GM21737 (cell line): ENCODE measurements at regions not wholly inside any gene's neighbourhood (a gene's known extent, or its start where the extent isn't known, plus 50 kb on each side); places are given as distances from the start of the nearest gene placed in this dataset.
"Not testable (repeated sequence)": the region's sequence is repeated elsewhere in the genome, so short reads cannot be mapped to it uniquely, and the experiment has no call there.

Source experiments
- ATAC-seq: cut with Tn5 transposase; IDR thresholded peaks from one replicate; pipeline ENCODE4 v1.9.1; 2021; ENCODE audit warnings: mild to moderate bottlenecking, moderate library complexity; ENCODE audit not compliant: unreplicated experiment

DNA sequence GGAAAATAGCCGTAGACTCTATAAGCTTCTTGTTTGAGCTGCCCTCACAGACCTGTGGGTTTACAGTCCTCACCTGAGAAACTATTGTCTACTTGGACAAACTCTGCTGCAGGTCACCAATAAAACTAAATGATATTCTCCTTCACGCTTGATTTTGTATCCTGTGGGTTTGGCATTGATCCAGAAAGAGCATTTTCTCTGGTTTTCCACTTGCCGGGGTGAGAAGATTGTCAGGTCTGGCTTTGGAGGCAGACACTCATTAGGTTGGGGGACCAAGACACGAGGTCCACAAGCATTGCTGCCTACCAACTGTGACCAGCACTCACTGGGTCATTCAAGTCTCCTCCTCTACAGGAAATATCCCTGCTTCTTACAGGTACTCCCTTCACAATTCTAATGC lies 68.5 kb downstream of the CDC14C start:
- ATAC-seq = no peak

GRCh38 chr7:49001610-49002033 lies 77.3 kb downstream of the CDC14C start:
- ATAC-seq = peak; percentile 98

DNA sequence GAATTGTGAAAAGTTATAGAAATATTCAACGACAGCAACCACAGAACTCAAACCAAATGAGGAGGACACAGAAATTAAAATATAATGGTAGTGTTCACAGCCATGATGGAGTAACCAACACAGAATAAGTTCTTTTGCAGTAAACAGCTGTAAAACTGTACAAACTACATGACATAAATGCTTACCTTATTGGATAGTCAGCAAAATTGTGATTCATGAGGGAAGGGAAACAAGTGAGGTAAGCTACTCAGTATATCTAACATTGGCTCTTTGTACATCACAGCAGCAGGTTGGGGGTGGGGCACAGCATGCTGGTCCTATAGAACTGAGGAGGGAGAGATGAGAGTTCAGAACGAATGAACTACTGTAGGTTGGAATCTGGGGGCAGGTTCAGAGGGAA lies 86.4 kb downstream of the CDC14C start:
- no peak for ATAC-seq

- no peak for ATAC-seq
Observed at GRCh38 chr7:49014870-49015269, 90.5 kb downstream of the CDC14C start.

DNA sequence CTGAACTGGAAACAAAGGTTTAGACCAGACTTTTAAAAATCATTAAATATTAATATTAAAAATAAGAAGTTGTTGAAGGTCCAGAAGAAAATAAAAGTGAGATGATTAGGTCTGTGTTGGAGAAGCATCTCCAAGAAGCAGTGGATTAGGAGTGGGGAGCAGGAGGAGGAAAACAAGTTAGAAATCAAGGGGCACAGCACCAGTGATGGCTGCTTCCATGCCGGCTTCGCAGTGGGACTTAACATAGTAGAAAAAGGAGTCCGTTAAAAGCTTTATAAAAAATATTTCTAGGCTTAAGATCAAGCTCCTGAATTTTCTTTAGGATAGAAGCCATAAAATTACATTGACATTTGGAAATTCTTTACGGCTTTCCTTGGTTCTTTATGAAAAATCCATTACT lies 95.8 kb downstream of the CDC14C start:
- ATAC-seq = no peak

- no peak for ATAC-seq
Observed at GRCh38 chr7:49022448-49022847, 98.1 kb downstream of the CDC14C start.

DNA sequence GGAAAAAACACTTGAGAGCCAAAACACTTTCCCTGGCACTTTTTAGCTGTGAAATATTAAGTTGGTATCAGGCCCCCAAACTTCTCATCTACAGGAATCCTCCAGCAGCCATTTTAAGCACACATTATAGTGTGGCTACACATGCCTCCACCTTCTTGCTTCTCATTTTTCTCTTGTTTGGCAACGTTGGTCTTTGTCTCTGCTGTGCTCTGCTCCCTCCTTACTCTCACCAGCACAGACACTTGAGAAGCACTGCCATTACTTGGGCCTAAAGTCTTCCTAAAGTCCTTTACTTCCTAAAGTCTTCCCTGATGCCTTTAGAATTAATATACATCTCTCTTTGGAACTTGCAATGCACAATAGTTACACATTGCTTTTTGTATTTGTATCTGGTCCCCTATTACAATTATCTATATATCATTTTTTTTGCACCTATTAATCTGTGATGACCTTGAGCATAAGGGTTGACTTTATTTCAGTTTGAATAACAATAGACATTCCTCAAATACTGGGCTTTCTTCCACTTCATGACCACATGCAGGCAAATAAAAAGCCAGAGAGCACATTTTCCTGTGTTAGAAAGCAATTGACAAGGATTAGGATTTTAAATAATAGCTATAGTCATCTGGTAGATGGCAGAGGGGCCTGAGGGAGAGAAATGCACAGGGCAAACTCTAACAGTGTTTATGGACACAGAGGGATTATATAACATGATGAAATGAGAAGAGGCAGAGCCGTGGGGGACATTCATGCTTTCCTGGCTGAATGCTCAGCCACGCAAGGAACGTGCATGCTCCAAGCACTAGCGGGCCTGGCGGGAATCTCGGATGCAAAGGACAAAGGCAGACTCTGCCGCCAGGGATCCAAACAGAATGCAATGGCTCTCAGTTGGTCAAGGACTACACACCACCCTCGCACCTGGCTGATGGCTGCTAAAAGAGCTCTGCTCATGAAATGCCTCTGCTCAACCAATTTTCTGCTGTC lies 99.3 kb downstream of the CDC14C start:
- no peak for ATAC-seq

DNA sequence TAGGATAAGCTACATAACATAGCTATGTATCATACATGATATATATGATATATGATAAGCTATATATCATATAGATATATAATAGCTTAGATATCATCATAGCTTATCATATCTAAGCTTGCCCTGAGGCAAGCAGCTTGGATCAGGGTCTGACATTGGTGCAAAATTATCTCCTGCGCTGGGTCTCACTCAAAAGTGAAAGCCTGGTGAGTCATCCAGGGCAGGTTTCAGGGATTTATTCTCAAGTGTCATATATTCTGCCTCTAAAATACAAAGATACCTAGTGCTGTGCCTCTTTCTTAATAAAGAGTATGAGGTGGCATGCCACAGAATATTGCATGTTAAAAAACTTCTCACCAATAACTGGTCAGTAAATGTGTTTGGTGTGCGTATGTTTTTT lies 105.9 kb downstream of the CDC14C start:
- no peak for ATAC-seq

- not testable (repeated sequence) for ATAC-seq
Observed at GRCh38 chr7:49033140-49033539, 108.8 kb downstream of the CDC14C start.

DNA sequence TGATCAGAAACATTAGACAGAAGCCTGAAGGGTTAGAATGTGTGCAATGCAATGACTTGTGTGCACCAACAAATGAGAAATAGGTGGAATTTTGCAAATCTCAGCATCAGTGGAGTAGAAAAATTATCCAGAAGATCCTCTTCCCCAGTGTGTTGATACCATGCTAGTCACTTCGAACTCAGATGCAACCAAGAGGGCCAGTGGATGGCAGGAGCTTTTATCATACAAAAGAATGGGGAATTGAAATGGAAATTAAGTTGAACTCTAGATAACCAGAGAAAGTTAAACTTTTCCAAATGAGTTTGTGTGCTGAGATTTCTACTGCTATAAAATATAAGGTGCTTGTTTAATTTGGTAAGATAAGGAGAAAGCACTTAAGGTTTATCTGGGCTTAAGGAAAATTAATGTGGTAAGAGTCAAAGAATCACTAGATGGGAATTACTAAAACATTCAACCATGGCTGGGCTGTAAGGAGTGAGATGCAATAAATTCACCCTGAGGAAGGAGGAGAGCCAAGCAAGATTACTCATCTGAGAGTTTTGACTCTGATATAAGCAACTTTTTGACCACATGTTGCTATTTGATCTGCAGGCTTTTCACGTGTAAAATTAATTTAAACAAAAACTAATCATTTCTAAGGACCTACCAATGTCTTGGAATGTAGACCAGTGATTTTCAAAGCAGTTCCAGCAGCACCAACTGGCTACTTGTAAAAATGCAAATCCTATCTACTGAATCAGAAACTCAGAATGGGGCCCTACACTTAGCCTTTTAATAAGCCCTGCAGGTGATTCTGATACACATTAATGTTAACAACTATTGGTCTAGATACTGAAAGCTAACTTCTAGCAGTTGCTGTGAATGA lies 113.2 kb downstream of the CDC14C start:
- no peak for ATAC-seq

DNA sequence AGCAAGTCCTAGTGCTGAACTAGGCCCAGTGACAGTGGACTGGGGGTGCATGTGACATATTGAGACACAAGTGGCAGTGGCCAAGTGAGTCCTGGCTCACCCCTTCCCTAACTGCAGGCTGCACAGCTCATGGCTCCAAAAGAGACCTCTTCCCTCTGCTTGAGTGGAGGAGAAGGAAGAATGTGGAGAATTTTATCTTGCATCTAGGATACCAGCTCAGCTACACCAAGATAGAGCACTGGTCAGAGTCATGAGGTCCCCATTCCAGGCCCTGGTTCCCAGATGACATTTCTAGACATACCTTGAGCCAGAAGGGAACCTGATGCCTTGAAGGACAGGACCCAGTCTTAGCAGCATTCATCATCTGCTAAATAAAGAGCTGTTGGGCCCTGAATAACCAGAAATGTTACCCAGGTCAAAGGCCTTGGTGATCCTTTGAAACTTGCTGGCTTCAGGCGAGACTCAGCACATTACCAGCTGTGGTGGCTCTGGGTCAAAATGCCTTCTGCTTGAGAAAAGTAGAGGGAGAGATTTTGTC lies 114.5 kb downstream of the CDC14C start:
- no peak for ATAC-seq

DNA sequence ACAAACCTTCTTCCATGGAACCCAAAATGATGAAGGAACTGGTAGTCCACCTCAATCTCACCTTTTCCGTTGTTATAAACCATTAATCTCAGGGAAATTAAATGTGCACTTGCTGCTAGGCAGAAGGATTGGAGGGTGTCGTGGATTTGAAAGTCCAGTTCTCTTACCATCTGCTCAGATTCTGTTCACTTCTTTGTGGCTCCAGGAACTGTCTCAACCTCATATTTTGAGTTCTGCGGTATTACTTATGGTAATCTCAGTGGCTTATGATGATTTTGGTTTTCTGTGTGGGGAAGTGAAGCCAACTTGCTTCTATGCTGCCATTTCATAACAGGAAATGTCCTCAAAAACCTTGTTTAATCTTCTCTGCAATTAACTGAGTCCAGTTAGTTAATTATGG lies 136.4 kb downstream of the CDC14C start:
- ATAC-seq = no peak

DNA sequence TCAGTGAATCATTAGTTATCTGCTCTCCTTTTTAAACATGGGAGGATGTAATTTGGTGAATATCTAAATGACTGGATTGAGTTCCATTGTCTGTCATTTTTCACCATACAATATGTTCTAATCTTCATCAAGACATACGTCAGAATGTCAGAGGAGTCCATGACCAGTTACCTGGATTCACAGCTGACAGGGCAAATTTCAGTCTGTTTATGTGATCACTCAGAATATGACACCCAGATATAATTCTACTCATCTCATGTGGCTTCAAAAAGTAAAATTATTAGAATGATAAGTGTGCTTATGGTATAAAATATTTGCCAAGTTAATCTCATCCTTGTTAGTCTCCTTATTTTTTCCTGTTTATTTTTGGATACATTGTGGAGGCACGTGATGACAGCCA lies 150.2 kb downstream of the CDC14C start:
- ATAC-seq = no peak

- ATAC-seq = no peak
Observed at GRCh38 chr7:49080896-49081475, 156.6 kb downstream of the CDC14C start.

- ATAC-seq = no peak
Observed at GRCh38 chr7:49088017-49088416, 163.7 kb downstream of the CDC14C start.

GRCh38 chr7:49089717-49090116 lies 165.4 kb downstream of the CDC14C start:
- ATAC-seq = no peak

- ATAC-seq = no peak
Observed at GRCh38 chr7:49091089-49091488, 166.7 kb downstream of the CDC14C start.

DNA sequence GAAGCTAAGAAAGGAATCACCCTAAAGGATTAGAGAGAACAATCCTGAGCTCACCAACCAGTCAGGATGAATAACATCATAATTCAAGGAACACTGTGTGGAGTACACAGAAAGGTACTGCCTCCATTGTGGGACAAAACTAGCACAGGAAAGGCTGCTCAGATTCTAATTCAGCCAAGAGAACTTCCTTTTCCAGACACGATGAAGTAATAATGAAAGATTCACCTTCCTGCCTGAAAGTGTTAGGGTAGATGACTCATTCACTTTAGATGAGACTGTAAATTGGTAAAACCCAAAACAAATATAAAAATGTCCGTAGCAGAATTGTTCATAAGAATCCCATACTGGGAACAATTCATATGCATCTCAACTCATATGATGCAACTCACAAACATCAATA lies 167.2 kb downstream of the CDC14C start:
- ATAC-seq = no peak

- ATAC-seq = no peak
Observed at GRCh38 chr7:49093218-49093617, 168.9 kb downstream of the CDC14C start.

GRCh38 chr7:49094866-49095265 lies 170.5 kb downstream of the CDC14C start:
- ATAC-seq = no peak
